Activated CD8-positive, alpha-beta memory T cell treated with anti-CD3 and anti-CD28 coated beads, Interleukin-2, amount 50 U/mL, for 48 hours (primary cell): ENCODE measurements at regions not wholly inside any gene's neighbourhood (a gene's known extent, or its start where the extent isn't known, plus 50 kb on each side); places are given as distances from the start of the nearest gene placed in this dataset.

ENCODE experiments used
- DNase-seq: peaks from one replicate; pipeline ENCODE4 v3.0.0-alpha.2; 2020

- DNase-seq = no peak
Observed at GRCh38 chr12:84807249-84807648, 105.3 kb downstream of the SLC6A15 start.

GRCh38 chr12:84805474-84805858 is 107.1 kb downstream of the SLC6A15 start:
- no peak for DNase-seq

- DNase-seq = no peak
Observed at GRCh38 chr12:84804691-84805473, 107.7 kb downstream of the SLC6A15 start.

- no peak for DNase-seq
Observed at GRCh38 chr12:84803661-84804060, 108.9 kb downstream of the SLC6A15 start.

- no peak for DNase-seq
Observed at GRCh38 chr12:84802161-84802560, 110.4 kb downstream of the SLC6A15 start.

- no peak for DNase-seq
Observed at GRCh38 chr12:84793558-84794367, 118.8 kb downstream of the SLC6A15 start.

GRCh38 chr12:84791444-84791843 is 121.2 kb downstream of the SLC6A15 start:
- no peak for DNase-seq

- no peak for DNase-seq
Observed at GRCh38 chr12:84789184-84789583, 123.4 kb downstream of the SLC6A15 start.

- DNase-seq = no peak
Observed at GRCh38 chr12:84787253-84787652, 125.3 kb downstream of the SLC6A15 start.

- no peak for DNase-seq
Observed at GRCh38 chr12:84786622-84787021, 126.0 kb downstream of the SLC6A15 start.

- no peak for DNase-seq
Observed at GRCh38 chr12:84785951-84786350, 126.6 kb downstream of the SLC6A15 start.

- DNase-seq = no peak
Observed at GRCh38 chr12:84785281-84785680, 127.3 kb downstream of the SLC6A15 start.

GRCh38 chr12:84779169-84779568 is 133.4 kb downstream of the SLC6A15 start:
- no peak for DNase-seq

- DNase-seq = no peak
Observed at GRCh38 chr12:84772281-84772680, 140.3 kb downstream of the SLC6A15 start.

- DNase-seq = no peak
Observed at GRCh38 chr12:84767079-84767478, 145.5 kb downstream of the SLC6A15 start.

GRCh38 chr12:84766375-84766774 is 146.2 kb downstream of the SLC6A15 start:
- no peak for DNase-seq

GRCh38 chr12:84764001-84764400 is 148.6 kb downstream of the SLC6A15 start:
- DNase-seq = no peak

GRCh38 chr12:84763107-84763506 is 149.5 kb downstream of the SLC6A15 start:
- DNase-seq = no peak

GRCh38 chr12:84760091-84760865 is 152.3 kb downstream of the SLC6A15 start:
- DNase-seq = no peak

- DNase-seq = no peak
Observed at GRCh38 chr12:84757978-84758377, 154.6 kb downstream of the SLC6A15 start.

- no peak for DNase-seq
Observed at GRCh38 chr12:84756961-84757360, 155.6 kb downstream of the SLC6A15 start.

GRCh38 chr12:84745127-84745526 is 167.5 kb downstream of the SLC6A15 start:
- no peak for DNase-seq

GRCh38 chr12:84741692-84742091 is 170.9 kb downstream of the SLC6A15 start:
- DNase-seq = no peak
